GM12878 (cell line): ENCODE measurements at regions not wholly inside any gene's neighbourhood (a gene's known extent, or its start where the extent isn't known, plus 50 kb on each side); places are given as distances from the start of the nearest gene placed in this dataset.

Experiments used
- ATAC-seq: fragments of 200-7000 bp; cut with Tn5 transposase; 3 replicates; pipeline ENCODE4 v1.9.1; 2020; ENCODE audit warnings: mild to moderate bottlenecking, moderate library complexity
- BruUV-seq: library from RNA; stranded (reverse); fragments of 400-500 nt; replicated peaks from 2 replicates; lab custom pipeline; 2021; lab: Mats Ljungman, UMichigan
- CTCF ChIA-PET: fragments of 300-600 bp; sonication (Branson Sonifier 250); formaldehyde crosslinking; extraction: SDS; loops from one replicate; lab custom pipeline; 2021; ENCODE audit warnings: inconsistent platforms; lab: Yijun Ruan, JAX
- POLR2A ChIA-PET: fragments of 350-600 bp; formaldehyde crosslinking; extraction: SDS; loops from one replicate; lab custom pipeline; 2021; ENCODE audit warnings: inconsistent platforms; lab: Charles Lee
- RAD21 ChIA-PET: fragments of 300-600 bp; sonication (Branson Sonifier 250); formaldehyde crosslinking; loops from one replicate; lab custom pipeline; 2023; ENCODE audit warnings: antibody characterized with exemption; ENCODE audit not compliant: unreplicated experiment; lab: Charles Lee
- SMC1A ChIA-PET: fragments of 300-600 bp; sonication (Branson Sonifier 250); formaldehyde crosslinking; loops from one replicate; lab custom pipeline; 2023; ENCODE audit not compliant: unreplicated experiment, uncharacterized antibody; lab: Charles Lee
- DNase-seq: peaks from one replicate; pipeline ENCODE4 v3.0.0-alpha.2; 2011; ENCODE audit warnings: low read depth, low spot score
- FAIRE-seq: peaks from 3 replicates; lab custom pipeline; 2011; peaks lifted over from hg19 to GRCh38; lab: Jason Lieb, UNC
- H2AFZ ChIP-seq: 2 replicates; pipeline ENCODE4 v1.6.0; 2011; ENCODE audit warnings: low read depth, low read length, control low read depth; ENCODE audit not compliant: control insufficient read depth
- H3K27ac ChIP-seq: 2 replicates; pipeline ENCODE4 v1.5.1; 2011; ENCODE audit warnings: control low read depth; ENCODE audit not compliant: control insufficient read depth, insufficient read depth
- H3K27me3 ChIP-seq, 2 experiments: replicated peaks in 1 of 2; 2 replicates each; pipeline versions ENCODE4 v1.6.0 to v1.6.1; 2011; ENCODE audit warnings: low read length in 1 of 2; ENCODE audit not compliant: control insufficient read depth in 2 of 2, insufficient read depth in 2 of 2
- H3K36me3 ChIP-seq, 2 experiments: 2 replicates each; pipeline ENCODE4 v1.5.1; 2011; ENCODE audit warnings: low read length in 1 of 2; ENCODE audit not compliant: control insufficient read depth in 2 of 2, insufficient read depth in 2 of 2
- H3K4me1 ChIP-seq: 2 replicates; pipeline ENCODE4 v1.6.1; 2011; ENCODE audit warnings: mild to moderate bottlenecking, low read length, moderate library complexity, mixed read lengths; ENCODE audit not compliant: control insufficient read depth, insufficient read depth
- H3K4me2 ChIP-seq: 2 replicates; pipeline ENCODE4 v1.6.0; 2011; ENCODE audit warnings: control low read depth; ENCODE audit not compliant: control insufficient read depth, insufficient read depth
- H3K4me3 ChIP-seq: fragments of 200-600 bp; sonication (generic); 2 replicates; pipeline ENCODE4 v1.5.1; 2016
- H3K79me2 ChIP-seq: 2 replicates; pipeline ENCODE4 v1.6.0; 2011; ENCODE audit warnings: low read length; ENCODE audit not compliant: control insufficient read depth, insufficient read depth
- H3K9ac ChIP-seq: 2 replicates; pipeline ENCODE4 v1.8.0; 2011; ENCODE audit warnings: low read length, control low read depth, mixed read lengths; ENCODE audit not compliant: control insufficient read depth, insufficient read depth
- H3K9me3 ChIP-seq: replicated peaks from 3 replicates; pipeline ENCODE4 v1.5.1; 2011; ENCODE audit warnings: mild to moderate bottlenecking, low read length; ENCODE audit not compliant: control insufficient read depth, insufficient read depth
- H4K20me1 ChIP-seq: 2 replicates; pipeline ENCODE4 v1.6.0; 2011; ENCODE audit not compliant: control insufficient read depth, insufficient read depth
- CBX3 ChIP-seq: fragments of 200-600 bp; sonication (generic); IDR thresholded peaks from 2 replicates; pipeline ENCODE4 v1.6.1; 2016; ENCODE audit warnings: low read depth, borderline replicate concordance
- EED ChIP-seq: sonication (generic); IDR thresholded peaks from 2 replicates; pipeline ENCODE4 v1.6.1; 2016; ENCODE audit warnings: antibody characterized with exemption, low read depth
- FOS ChIP-seq: IDR thresholded peaks from 3 replicates; pipeline ENCODE4 v1.6.1; 2011; ENCODE audit warnings: borderline replicate concordance; ENCODE audit not compliant: insufficient read length; ENCODE audit errors: extremely low read depth
- HDAC2 ChIP-seq: fragments of 200-600 bp; sonication (generic); IDR thresholded peaks from 2 replicates; pipeline ENCODE4 v1.6.1; 2017
- KDM1A ChIP-seq: fragments of 200-600 bp; sonication (generic); IDR thresholded peaks from 2 replicates; pipeline ENCODE4 v1.6.1; 2016; ENCODE audit warnings: borderline replicate concordance
- KLF5 ChIP-seq: fragments of 450-650 bp; IDR thresholded peaks from 2 replicates; pipeline ENCODE4 v1.6.1; 2014; ENCODE audit warnings: mild to moderate bottlenecking; ENCODE audit not compliant: partially characterized antibody
- MLLT1 ChIP-seq: fragments of 450-650 bp; IDR thresholded peaks from 2 replicates; pipeline ENCODE4 v1.6.1; 2016; ENCODE audit warnings: mild to moderate bottlenecking
- POU2F2 ChIP-seq: IDR thresholded peaks from 3 replicates; pipeline ENCODE4 v1.6.1; 2011; ENCODE audit warnings: low read depth, mild to moderate bottlenecking, low read length, borderline replicate concordance
- RELB ChIP-seq: fragments of 450-650 bp; IDR thresholded peaks from 2 replicates; pipeline ENCODE4 v1.6.1; 2017; ENCODE audit warnings: low read depth, mild to moderate bottlenecking, moderate library complexity
- SMC3 ChIP-seq: IDR thresholded peaks from 2 replicates; pipeline ENCODE4 v1.6.1; 2011; ENCODE audit warnings: low read length, improper control_type of control experiment, borderline replicate concordance
- SUZ12 ChIP-seq: fragments of 200-600 bp; sonication (generic); IDR thresholded peaks from one replicate; pipeline ENCODE4 v1.6.1; 2018; ENCODE audit warnings: antibody characterized with exemption, mild to moderate bottlenecking; ENCODE audit not compliant: unreplicated experiment
- TCF12 ChIP-seq: IDR thresholded peaks from 2 replicates; pipeline ENCODE4 v1.6.1; 2011; ENCODE audit warnings: low read depth, mild to moderate bottlenecking, low read length
- ZBTB4 ChIP-seq: fragments of 450-650 bp; formaldehyde crosslinking; IDR thresholded peaks from 2 replicates; pipeline ENCODE4 v1.4.0; 2022; ENCODE audit warnings: mild to moderate bottlenecking, moderate library complexity
- ZZZ3 ChIP-seq: IDR thresholded peaks from 2 replicates; pipeline ENCODE4 v1.6.1; 2011; ENCODE audit warnings: low read depth; ENCODE audit not compliant: control insufficient read depth, insufficient read length
- in situ Hi-C: fragments of 300-500 bp; cut with MboI; formaldehyde crosslinking; loops from 9 replicates; pipeline ENCODE4 v1.14.3; 2018; ENCODE audit warnings: mixed read lengths
- intact Hi-C: fragments of 100-400 bp; cut with micrococcal nuclease; formaldehyde crosslinking; loops from one replicate; pipeline ENCODE4 v1.14.2; 2022; ENCODE audit not compliant: unreplicated experiment
- TF ChIP-seq, protein P1 (sequence below): fragments of 450-650 bp; IDR thresholded peaks from 2 replicates; pipeline ENCODE4 v1.6.1; 2017; ENCODE audit warnings: mild to moderate bottlenecking, low read depth, inconsistent platforms; ENCODE audit not compliant: poor library complexity, severe bottlenecking

DNA sequence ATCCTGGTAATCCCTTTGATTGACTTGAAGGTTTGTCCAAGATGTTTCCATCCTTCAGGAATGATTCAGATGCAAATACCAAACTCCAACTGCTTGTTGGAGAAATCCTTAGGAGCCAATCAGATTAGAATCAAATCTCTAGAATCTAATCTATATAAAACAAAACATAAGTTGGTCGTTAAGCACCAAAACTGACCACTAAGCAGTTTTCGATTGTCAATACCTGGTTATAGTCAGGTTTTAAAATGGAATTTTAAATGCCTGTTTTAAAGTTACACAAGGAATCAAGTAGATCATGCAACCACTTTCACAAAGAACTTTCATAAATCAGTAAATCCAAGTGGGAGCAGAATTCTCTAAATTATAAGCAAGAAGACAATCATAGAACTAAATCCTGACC lies 236.1 kb downstream of the PARM1 start (continued):
- TF ChIP-seq ZBTB4 (no peak), KLF5 (no peak), SUZ12 (no peak), TCF12 (no peak), MLLT1 (no peak)

GRCh38 chr4:75168548-75168947 lies 235.6 kb downstream of the PARM1 start:
- no peaks in the 10 kb centered on the region for H3K9me3 ChIP-seq
- no peaks in the 10 kb centered on the region for H3K27me3 ChIP-seq
- in situ Hi-C loops: no loop called here
- no peaks in the 10 kb centered on the region for H3K4me1 ChIP-seq
- no peak overlapping the region for H3K27ac ChIP-seq
- intact Hi-C loops: no loop called here
- no peaks in the 10 kb centered on the region for H3K79me2 ChIP-seq
- ChIA-PET RAD21 (no interaction called here), SMC1A (interaction anchor here (0.7 kb wide), 1 partner anchor 86 kb away, joined by 4 read pairs; no protein-coding TSS in a partner anchor), CTCF (no interaction called here), POLR2A (no interaction called here)
- no peak for ATAC-seq
- BruUV-seq: no TSS peak
- DNase-seq: no peak
- no peak for TF ChIP-seq KDM1A
- no peak for TF ChIP-seq RELB
- no peak for TF ChIP-seq POU2F2
- TF ChIP-seq EED: no peak
- TF ChIP-seq HDAC2: no peak
- TF ChIP-seq CBX3: no peak
- no peak for TF ChIP-seq SMC3
- TF ChIP-seq FOS: no peak
- TF ChIP-seq, protein P1, sequence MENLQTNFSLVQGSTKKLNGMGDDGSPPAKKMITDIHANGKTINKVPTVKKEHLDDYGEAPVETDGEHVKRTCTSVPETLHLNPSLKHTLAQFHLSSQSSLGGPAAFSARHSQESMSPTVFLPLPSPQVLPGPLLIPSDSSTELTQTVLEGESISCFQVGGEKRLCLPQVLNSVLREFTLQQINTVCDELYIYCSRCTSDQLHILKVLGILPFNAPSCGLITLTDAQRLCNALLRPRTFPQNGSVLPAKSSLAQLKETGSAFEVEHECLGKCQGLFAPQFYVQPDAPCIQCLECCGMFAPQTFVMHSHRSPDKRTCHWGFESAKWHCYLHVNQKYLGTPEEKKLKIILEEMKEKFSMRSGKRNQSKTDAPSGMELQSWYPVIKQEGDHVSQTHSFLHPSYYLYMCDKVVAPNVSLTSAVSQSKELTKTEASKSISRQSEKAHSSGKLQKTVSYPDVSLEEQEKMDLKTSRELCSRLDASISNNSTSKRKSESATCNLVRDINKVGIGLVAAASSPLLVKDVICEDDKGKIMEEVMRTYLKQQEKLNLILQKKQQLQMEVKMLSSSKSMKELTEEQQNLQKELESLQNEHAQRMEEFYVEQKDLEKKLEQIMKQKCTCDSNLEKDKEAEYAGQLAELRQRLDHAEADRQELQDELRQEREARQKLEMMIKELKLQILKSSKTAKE: no peak
- TF ChIP-seq ZZZ3: no peak
- H3K36me3 ChIP-seq: no peaks in the 10 kb centered on the region
- no peak overlapping the region for H2AFZ ChIP-seq
- no peaks in the 10 kb centered on the region for H4K20me1 ChIP-seq
- no peak overlapping the region for H3K4me3 ChIP-seq
- no peak overlapping the region for H3K4me2 ChIP-seq
- no peak overlapping the region for H3K9ac ChIP-seq
- no peak for FAIRE-seq
